Peyer's patch (tissue), 4 donors: ENCODE measurements at regions not wholly inside any gene's neighbourhood (a gene's known extent, or its start where the extent isn't known, plus 50 kb on each side); places are given as distances from the start of the nearest gene placed in this dataset.

Source experiments
- POLR2A ChIP-seq, 2 donors: fragments of 450-650 bp; IDR thresholded peaks; one replicate each; pipeline ENCODE4 v1.5.1; 2017; ENCODE audit warnings: antibody characterized with exemption in 2 of 2, mild to moderate bottlenecking in 2 of 2, moderate library complexity in 2 of 2
- TF ChIP-seq, protein P1 (sequence below), 6 experiments: fragments of 450-650 bp in 4 of 6; fragments of 200-600 bp in 2 of 6; sonication (generic) in 1 of 6; IDR thresholded peaks; one replicate each; pipeline ENCODE4 v1.5.1; 2017 to 2019; ENCODE audit warnings: antibody characterized with exemption in 6 of 6, mild to moderate bottlenecking in 3 of 6, moderate library complexity in 1 of 6

GRCh38 chr7:156106107-156106426, 293.8 kb upstream of the SHH start:
- TF ChIP-seq, protein P1, sequence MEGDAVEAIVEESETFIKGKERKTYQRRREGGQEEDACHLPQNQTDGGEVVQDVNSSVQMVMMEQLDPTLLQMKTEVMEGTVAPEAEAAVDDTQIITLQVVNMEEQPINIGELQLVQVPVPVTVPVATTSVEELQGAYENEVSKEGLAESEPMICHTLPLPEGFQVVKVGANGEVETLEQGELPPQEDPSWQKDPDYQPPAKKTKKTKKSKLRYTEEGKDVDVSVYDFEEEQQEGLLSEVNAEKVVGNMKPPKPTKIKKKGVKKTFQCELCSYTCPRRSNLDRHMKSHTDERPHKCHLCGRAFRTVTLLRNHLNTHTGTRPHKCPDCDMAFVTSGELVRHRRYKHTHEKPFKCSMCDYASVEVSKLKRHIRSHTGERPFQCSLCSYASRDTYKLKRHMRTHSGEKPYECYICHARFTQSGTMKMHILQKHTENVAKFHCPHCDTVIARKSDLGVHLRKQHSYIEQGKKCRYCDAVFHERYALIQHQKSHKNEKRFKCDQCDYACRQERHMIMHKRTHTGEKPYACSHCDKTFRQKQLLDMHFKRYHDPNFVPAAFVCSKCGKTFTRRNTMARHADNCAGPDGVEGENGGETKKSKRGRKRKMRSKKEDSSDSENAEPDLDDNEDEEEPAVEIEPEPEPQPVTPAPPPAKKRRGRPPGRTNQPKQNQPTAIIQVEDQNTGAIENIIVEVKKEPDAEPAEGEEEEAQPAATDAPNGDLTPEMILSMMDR (IDR thresholded peaks at IDR 0.05): no peak
- no peak for TF ChIP-seq POLR2A (IDR thresholded peaks at IDR 0.05)
